ENCODE measurements at regions not wholly inside any gene's neighbourhood (a gene's known extent, or its start where the extent isn't known, plus 50 kb on each side); places are given as distances from the start of the nearest gene placed in this dataset.

GRCh38 chr15:24746094-24746493, 70.5 kb downstream of the NPAP1 start:
- H3K4me2 ChIP-seq (ENCODE audit: insufficient read depth in 1 of 2, low read depth in 2 of 2, low read length in 2 of 2) = no peak overlapping the region
- no peak overlapping the region for H3K27ac ChIP-seq (ENCODE audit: low read depth, low read length)
- no peaks in the 10 kb centered on the region for H4K20me1 ChIP-seq (replicated peaks in 1 of 2; ENCODE audit: control insufficient read depth in 1 of 2, insufficient read depth in 2 of 2, low read length in 2 of 2)
- ChIA-PET POLR2A (ENCODE audit: partially characterized antibody) (no interaction called here), CTCF (ENCODE audit: partially characterized antibody) (interaction anchor here (0.6 kb wide), 1 partner anchor 249 kb away, joined by 3 read pairs; no protein-coding TSS in a partner anchor)
- H3K79me2 ChIP-seq (ENCODE audit: control insufficient read depth in 1 of 2, insufficient read depth in 2 of 2, low read length in 2 of 2) = no peaks in the 10 kb centered on the region
- no peak overlapping the region for H3K4me3 ChIP-seq (ENCODE audit: extremely low read depth in 1 of 4, insufficient read depth in 2 of 4, low read depth in 3 of 4, low read length in 4 of 4)
- no peak overlapping the region for H3K18ac ChIP-seq (ENCODE audit: extremely low read depth, low read length)
- no peak for DNase-seq (ENCODE audit: low read depth in 1 of 2, low spot score in 2 of 2)
- H4K5ac ChIP-seq (ENCODE audit: insufficient read length, low read depth, low read length) = no peak overlapping the region
- H2AFZ ChIP-seq (ENCODE audit: low read length) = no peak overlapping the region
- no peaks in the 10 kb centered on the region for H3K79me1 ChIP-seq (ENCODE audit: low read depth, low read length)
- no peak overlapping the region for H2BK120ac ChIP-seq (replicated peaks; ENCODE audit: low read depth, low read length)
- H3K4me1 ChIP-seq (replicated peaks in 1 of 4; ENCODE audit: control insufficient read depth in 3 of 4, insufficient read depth in 4 of 4, low read length in 3 of 4) = no peaks in the 10 kb centered on the region
- H4K91ac ChIP-seq (replicated peaks; ENCODE audit: insufficient read length, low read length) = no peak overlapping the region
- no peak overlapping the region for H3K56ac ChIP-seq (replicated peaks; ENCODE audit: insufficient read length, low read depth, low read length)
- H3K9ac ChIP-seq (replicated peaks in 1 of 4; ENCODE audit: extremely low read depth in 1 of 4, low read depth in 3 of 4, low read length in 3 of 4) = no peak overlapping the region
- no peak for FAIRE-seq
- H2AK5ac ChIP-seq (ENCODE audit: low read depth, low read length) = no peak overlapping the region
- H2BK5ac ChIP-seq (ENCODE audit: low read depth, low read length) = no peak overlapping the region
- H3K9me3 ChIP-seq (ENCODE audit: insufficient read depth in 2 of 2, low read depth in 1 of 2, low read length in 1 of 2) = peaks cover 0 to 18% of the 10 kb centered on the region in 2 experiments; a peak in 3 of 4 replicates
- H3K27me3 ChIP-seq (replicated peaks in 1 of 4; ENCODE audit: control insufficient read depth in 3 of 4, extremely low read depth in 1 of 4, insufficient read depth in 3 of 4, low read length in 3 of 4) = no peaks in the 10 kb centered on the region
- H3K4ac ChIP-seq (replicated peaks; ENCODE audit: insufficient read length, low read depth, low read length) = no peak overlapping the region
- H2BK20ac ChIP-seq (ENCODE audit: low read length) = no peak overlapping the region
- no peak overlapping the region for H3K23ac ChIP-seq (ENCODE audit: insufficient read length)
- no peaks in the 10 kb centered on the region for H3K23me2 ChIP-seq (ENCODE audit: low read depth, low read length)
- H2BK15ac ChIP-seq (ENCODE audit: low read length) = no peak overlapping the region
- H2BK12ac ChIP-seq (ENCODE audit: low read depth, low read length) = no peak overlapping the region
- H4K8ac ChIP-seq (ENCODE audit: extremely low read depth, insufficient read depth, low read length) = no peak overlapping the region
- H3K36me3 ChIP-seq (ENCODE audit: control insufficient read depth in 2 of 4, insufficient read depth in 4 of 4, low read length in 3 of 4) = no peaks in the 10 kb centered on the region
- no peak overlapping the region for H3K14ac ChIP-seq (ENCODE audit: insufficient read length)
- TF ChIP-seq JUN (IDR thresholded peaks at IDR 0.05; ENCODE audit: low read depth, low read length) (no peak), BRCA1 (IDR thresholded peaks at IDR 0.05; ENCODE audit: low read depth, low read length) (no peak), EP300 (IDR thresholded peaks at IDR 0.05; ENCODE audit: borderline replicate concordance in 1 of 2, low read depth in 2 of 2, low read length in 2 of 2) (no peak), SP1 (IDR thresholded peaks at IDR 0.05; ENCODE audit: low read depth, low read length) (no peak), CTBP2 (IDR thresholded peaks at IDR 0.05; ENCODE audit: borderline replicate concordance, insufficient read depth, insufficient read length, low read length) (no peak), TAF7 (optimal IDR thresholded peaks at IDR 0.05; ENCODE audit: borderline replicate concordance, low read depth, low read length) (no peak), MAFK (IDR thresholded peaks at IDR 0.05; ENCODE audit: low read depth, low read length) (no peak), POLR2AphosphoS5 (IDR thresholded peaks at IDR 0.05; ENCODE audit: low read depth, low read length) (no peak), EZH2 (IDR thresholded peaks at IDR 0.05; ENCODE audit: low read depth, low read length, severe bottlenecking) (no peak), RAD21 (IDR thresholded peaks at IDR 0.05 in 1 of 2, conservative IDR thresholded peaks at IDR 0.05 in 1 of 2; ENCODE audit: low read depth in 2 of 2, low read length in 2 of 2) (no peak)
